ENCODE measurements at regions not wholly inside any gene's neighbourhood (a gene's known extent, or its start where the extent isn't known, plus 50 kb on each side); places are given as distances from the start of the nearest gene placed in this dataset.

GRCh38 chr6:164906766-164907165 is 402.6 kb downstream of the C6orf118 start:
- Histone ChIP-seq H3K4me3 (no peak overlapping the region), H3K27me3 (ENCODE audit: control insufficient read depth in 2 of 2, insufficient read depth in 2 of 2, low read length in 2 of 2) (no peaks in the 10 kb centered on the region), H3K9me3 (replicated peaks; ENCODE audit: control insufficient read depth, insufficient read depth, low read depth, low read length) (no peaks in the 10 kb centered on the region), H3K79me2 (ENCODE audit: control insufficient read depth, insufficient read depth, low read length) (no peaks in the 10 kb centered on the region), H3K27ac (ENCODE audit: extremely low read depth, low read depth, low read length) (no peak overlapping the region), H2AFZ (ENCODE audit: low read depth, low read length) (no peak overlapping the region), H3K9ac (ENCODE audit: insufficient read depth in 1 of 2, low read depth in 2 of 2, low read length in 2 of 2) (no peak overlapping the region), H4K20me1 (replicated peaks; ENCODE audit: control insufficient read depth, insufficient read depth, low read length) (no peaks in the 10 kb centered on the region), H3K9me1 (ENCODE audit: control insufficient read depth, insufficient read depth, low read length) (no peaks in the 10 kb centered on the region), H3K4me1 (replicated peaks in 1 of 2; ENCODE audit: control insufficient read depth in 2 of 2, insufficient read depth in 2 of 2, low read length in 2 of 2) (no peaks in the 10 kb centered on the region), H3K36me3 (ENCODE audit: control insufficient read depth, insufficient read depth, low read length) (no peaks in the 10 kb centered on the region), H3K4me2 (ENCODE audit: insufficient read depth, low read length) (no peak overlapping the region)
- intact Hi-C loops (cut with micrococcal nuclease) = no loop called here
- DNase-seq (ENCODE audit: extremely low read depth in 1 of 4, low spot score in 3 of 4) = no peak
- in situ Hi-C loops (cut with MboI) = no loop called here
- BruUV-seq (replicated peaks) = no TSS peak
- ATAC-seq = no peak
- POLR2A ChIA-PET = interaction anchor here (0.6 kb wide), 1 partner anchor 1659 kb away, joined by 3 read pairs; no protein-coding TSS in a partner anchor
- no peak for FAIRE-seq
- CTCF ChIA-PET (ENCODE audit: low intra/inter-chr PET ratio) = no interaction called here
- TF ChIP-seq POLR2G (IDR thresholded peaks at IDR 0.05; ENCODE audit: low read depth, low read length) (no peak), ZNF507 (tag; conservative IDR thresholded peaks at IDR 0.05) (no peak), NFE2 (IDR thresholded peaks at IDR 0.05; ENCODE audit: low read depth) (no peak), SMAD2 (IDR thresholded peaks at IDR 0.05; ENCODE audit: low read depth, low read length) (no peak), NR4A1 (CRISPR knock-in tag; IDR thresholded peaks at IDR 0.05) (no peak), NR4A1 (tag; IDR thresholded peaks at IDR 0.05) (no peak), FOXA1 (IDR thresholded peaks at IDR 0.05; ENCODE audit: borderline replicate concordance) (no peak), THRAP3 (IDR thresholded peaks at IDR 0.05; ENCODE audit: borderline replicate concordance) (no peak), CC2D1A (IDR thresholded peaks at IDR 0.05) (no peak), ZNF12 (CRISPR knock-in tag; IDR thresholded peaks at IDR 0.05) (no peak), ARID3B (CRISPR knock-in tag; IDR thresholded peaks at IDR 0.05; ENCODE audit: borderline replicate concordance) (no peak), ZNF280A (IDR thresholded peaks at IDR 0.05; ENCODE audit: low read depth, partially characterized antibody) (no peak), MXD1 (CRISPR knock-in tag; IDR thresholded peaks at IDR 0.05; ENCODE audit: borderline replicate concordance, poor library complexity, severe bottlenecking) (no peak), LARP7 (IDR thresholded peaks at IDR 0.05) (no peak), RUNX1 (IDR thresholded peaks at IDR 0.05; ENCODE audit: low read depth) (no peak), ZNF57 (CRISPR knock-in tag; IDR thresholded peaks at IDR 0.05) (no peak), E2F3 (CRISPR knock-in tag; IDR thresholded peaks at IDR 0.05) (no peak), E2F8 (IDR thresholded peaks at IDR 0.05; ENCODE audit: low read depth, partially characterized antibody) (no peak), ZNF134 (CRISPR knock-in tag; conservative IDR thresholded peaks at IDR 0.05) (no peak), MIER1 (IDR thresholded peaks at IDR 0.05; ENCODE audit: low read depth) (no peak)

All from K562 (cell line).